Vagina (tissue), 2 donors: ENCODE measurements at regions not wholly inside any gene's neighbourhood (a gene's known extent, or its start where the extent isn't known, plus 50 kb on each side); places are given as distances from the start of the nearest gene placed in this dataset.

Experiments used
- DNase-seq, 2 donors: peaks; one replicate each; pipeline ENCODE4 v3.0.0-alpha.2; 2017; ENCODE audit errors: extremely low spot score in 2 of 2
- H3K27ac ChIP-seq: fragments of 200-600 bp; sonication (generic); one replicate; pipeline ENCODE4 v1.5.1; 2019
- H3K27me3 ChIP-seq: fragments of 200-600 bp; sonication (generic); one replicate; pipeline ENCODE4 v1.5.1; 2019
- H3K36me3 ChIP-seq, 2 donors: fragments of 200-600 bp; sonication (generic); one replicate each; pipeline ENCODE4 v1.5.1; 2017 to 2019
- H3K4me1 ChIP-seq: fragments of 200-600 bp; sonication (generic); one replicate; pipeline ENCODE4 v1.5.1; 2019
- H3K4me3 ChIP-seq, 2 donors: fragments of 200-600 bp; sonication (generic); 1 replicate in 1 of 2; 2 replicates in 1 of 2; pipeline ENCODE4 v1.5.1; 2016 to 2019
- H3K9me3 ChIP-seq: fragments of 200-600 bp; sonication (generic); one replicate; pipeline ENCODE4 v1.5.1; 2019
- POLR2A ChIP-seq, 2 donors: fragments of 450-650 bp; IDR thresholded peaks; one replicate each; pipeline ENCODE4 v1.6.1; 2017; ENCODE audit warnings: antibody characterized with exemption in 2 of 2, mild to moderate bottlenecking in 2 of 2, moderate library complexity in 2 of 2
- POLR2AphosphoS5 ChIP-seq, 2 donors: sonication (generic); formaldehyde crosslinking; IDR thresholded peaks; one replicate each; pipeline ENCODE4 v1.9.0; 2017; ENCODE audit warnings: antibody characterized with exemption in 2 of 2, mild to moderate bottlenecking in 2 of 2, low read depth in 1 of 2; ENCODE audit not compliant: insufficient read depth in 1 of 2
- intact Hi-C: fragments of 100-400 bp; cut with DNase I; formaldehyde crosslinking; loops from one replicate; pipeline ENCODE4 v1.15.1; 2023
- TF ChIP-seq, protein P1 (sequence below), 3 experiments: fragments of 450-650 bp in 2 of 3; fragments of 200-600 bp in 1 of 3; sonication (generic) in 1 of 3; IDR thresholded peaks; one replicate each; pipeline ENCODE4 v1.5.1; 2017 to 2019; ENCODE audit warnings: antibody characterized with exemption in 3 of 3, mild to moderate bottlenecking in 2 of 3, moderate library complexity in 2 of 3

DNA sequence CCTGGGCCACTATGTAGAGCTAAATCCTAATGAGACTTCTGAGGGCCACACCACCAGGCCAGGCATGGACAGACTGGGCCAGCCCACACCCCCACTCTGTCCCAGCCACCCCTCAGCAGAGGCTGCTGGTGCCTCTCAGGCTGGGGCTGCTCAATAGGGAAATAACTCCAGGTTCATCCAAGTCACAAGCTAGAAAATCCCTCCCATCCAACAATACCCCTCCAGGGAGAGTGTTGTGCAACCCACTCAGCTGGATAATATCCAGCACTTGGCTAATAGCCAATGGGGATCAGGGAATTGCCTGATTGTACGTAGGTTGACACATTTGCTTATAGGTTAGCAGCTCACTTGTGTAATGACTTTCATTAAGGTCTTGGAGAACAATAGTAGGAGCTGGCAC lies 64.1 kb upstream of the WNT11 start:
- no peaks in the 10 kb centered on the region for H3K36me3 ChIP-seq
- no peak for DNase-seq
- intact Hi-C loops, result no loop called here
- no peaks in the 10 kb centered on the region for H3K9me3 ChIP-seq
- H3K27me3 ChIP-seq, result no peaks in the 10 kb centered on the region
- H3K4me3 ChIP-seq, result no peak overlapping the region
- TF ChIP-seq POLR2AphosphoS5 (IDR thresholded peaks at IDR 0.05; ENCODE audit: insufficient read depth in 1 of 2, low read depth in 1 of 2) (no peak), POLR2A (IDR thresholded peaks at IDR 0.05) (no peak)
- TF ChIP-seq, protein P1, sequence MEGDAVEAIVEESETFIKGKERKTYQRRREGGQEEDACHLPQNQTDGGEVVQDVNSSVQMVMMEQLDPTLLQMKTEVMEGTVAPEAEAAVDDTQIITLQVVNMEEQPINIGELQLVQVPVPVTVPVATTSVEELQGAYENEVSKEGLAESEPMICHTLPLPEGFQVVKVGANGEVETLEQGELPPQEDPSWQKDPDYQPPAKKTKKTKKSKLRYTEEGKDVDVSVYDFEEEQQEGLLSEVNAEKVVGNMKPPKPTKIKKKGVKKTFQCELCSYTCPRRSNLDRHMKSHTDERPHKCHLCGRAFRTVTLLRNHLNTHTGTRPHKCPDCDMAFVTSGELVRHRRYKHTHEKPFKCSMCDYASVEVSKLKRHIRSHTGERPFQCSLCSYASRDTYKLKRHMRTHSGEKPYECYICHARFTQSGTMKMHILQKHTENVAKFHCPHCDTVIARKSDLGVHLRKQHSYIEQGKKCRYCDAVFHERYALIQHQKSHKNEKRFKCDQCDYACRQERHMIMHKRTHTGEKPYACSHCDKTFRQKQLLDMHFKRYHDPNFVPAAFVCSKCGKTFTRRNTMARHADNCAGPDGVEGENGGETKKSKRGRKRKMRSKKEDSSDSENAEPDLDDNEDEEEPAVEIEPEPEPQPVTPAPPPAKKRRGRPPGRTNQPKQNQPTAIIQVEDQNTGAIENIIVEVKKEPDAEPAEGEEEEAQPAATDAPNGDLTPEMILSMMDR (IDR thresholded peaks at IDR 0.05), result no peak
- peak overlapping the region; percentile 56 for H3K27ac ChIP-seq
- peaks cover 9% of the 10 kb centered on the region for H3K4me1 ChIP-seq

DNA sequence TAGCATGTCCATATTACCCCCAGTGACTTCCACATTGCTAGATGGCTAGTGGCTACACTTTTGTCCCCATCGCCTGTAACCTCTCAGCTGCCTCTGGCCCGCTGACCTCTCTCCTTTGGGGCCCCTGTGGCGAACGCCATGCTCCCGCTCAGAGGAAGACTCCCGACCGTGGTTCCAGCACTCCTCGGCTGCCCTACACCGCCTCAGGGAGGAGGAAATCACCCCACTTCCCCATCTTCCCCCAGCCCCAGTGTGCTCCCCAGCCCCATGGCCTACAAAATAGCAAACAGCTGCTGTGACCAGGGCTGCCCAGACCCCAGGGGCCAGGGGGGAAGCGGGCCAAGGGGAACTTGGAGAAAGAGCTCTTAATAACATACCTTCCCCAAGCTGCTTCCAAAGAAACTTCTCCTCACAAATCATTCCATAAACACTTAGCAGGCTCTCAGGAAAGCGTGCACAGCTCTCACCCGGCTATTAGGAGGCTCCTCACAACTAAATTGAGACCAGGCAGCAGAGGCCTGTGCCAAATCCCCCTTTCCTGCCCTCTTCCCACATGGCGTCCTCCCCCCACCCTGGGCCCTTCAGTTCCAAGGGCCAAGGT lies 63.5 kb upstream of the WNT11 start:
- no peak for DNase-seq
- no peak overlapping the region for H3K4me3 ChIP-seq
- intact Hi-C loops, result no loop called here
- H3K36me3 ChIP-seq, result no peaks in the 10 kb centered on the region
- H3K9me3 ChIP-seq, result no peaks in the 10 kb centered on the region
- peaks cover 9% of the 10 kb centered on the region for H3K4me1 ChIP-seq
- H3K27ac ChIP-seq, result peak overlapping the region; percentile 56
- no peak for TF ChIP-seq POLR2AphosphoS5 (IDR thresholded peaks at IDR 0.05; ENCODE audit: insufficient read depth in 1 of 2, low read depth in 1 of 2)
- no peak for TF ChIP-seq POLR2A (IDR thresholded peaks at IDR 0.05)
- H3K27me3 ChIP-seq, result no peaks in the 10 kb centered on the region

DNA sequence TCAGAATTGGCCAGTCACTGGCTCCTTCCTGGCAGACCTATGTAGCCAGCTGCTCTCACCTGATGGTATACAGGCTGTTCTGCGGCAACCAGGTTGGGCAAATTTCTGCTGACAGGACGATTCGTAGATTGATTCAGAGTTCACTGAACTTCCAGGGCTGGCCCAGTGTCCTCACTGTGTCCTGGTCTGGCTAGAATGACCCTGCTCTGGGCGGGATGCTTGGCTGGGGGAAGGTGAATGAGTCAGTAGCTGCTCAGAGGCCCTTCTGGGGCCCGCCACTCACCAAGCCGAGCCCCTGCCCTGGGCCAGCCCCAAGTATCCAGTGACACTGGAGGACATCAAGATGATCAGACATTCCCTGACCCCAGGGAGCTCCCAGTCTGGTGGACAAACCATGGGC lies 62.9 kb upstream of the WNT11 start:
- TF ChIP-seq, protein P1 (IDR thresholded peaks at IDR 0.05), result no peak
- TF ChIP-seq POLR2A (IDR thresholded peaks at IDR 0.05) (no peak), POLR2AphosphoS5 (IDR thresholded peaks at IDR 0.05; ENCODE audit: insufficient read depth in 1 of 2, low read depth in 1 of 2) (no peak)
- intact Hi-C loops, result no loop called here
- peaks cover 9% of the 10 kb centered on the region for H3K4me1 ChIP-seq
- H3K27me3 ChIP-seq, result no peaks in the 10 kb centered on the region
- peak overlapping the region; percentile 56 for H3K27ac ChIP-seq
- H3K9me3 ChIP-seq, result no peaks in the 10 kb centered on the region
- H3K36me3 ChIP-seq, result no peaks in the 10 kb centered on the region
- DNase-seq, result no peak
- H3K4me3 ChIP-seq, result no peak overlapping the region

DNA sequence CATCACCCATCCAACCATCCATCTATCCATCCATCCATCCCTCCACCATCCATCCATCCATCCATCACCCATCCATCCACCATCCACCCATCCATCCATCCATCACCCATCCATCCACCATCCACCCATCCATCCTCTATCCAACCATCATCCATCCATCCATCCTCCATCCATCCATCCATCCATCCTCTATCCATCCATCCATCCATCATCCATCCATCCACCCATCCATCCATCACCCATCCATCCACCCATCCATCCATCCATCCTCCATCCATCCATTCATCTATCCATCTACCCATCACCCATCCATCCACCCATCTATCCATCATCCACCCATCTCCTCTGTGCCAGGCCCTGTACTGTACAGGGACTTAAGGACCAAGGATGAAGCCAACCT lies 62.2 kb upstream of the WNT11 start:
- Histone ChIP-seq H3K36me3 (no peaks in the 10 kb centered on the region), H3K4me3 (no peak overlapping the region), H3K27me3 (no peaks in the 10 kb centered on the region), H3K9me3 (no peaks in the 10 kb centered on the region), H3K27ac (no peak overlapping the region), H3K4me1 (peaks cover 9% of the 10 kb centered on the region)
- no peak for DNase-seq
- TF ChIP-seq, protein P1 (IDR thresholded peaks at IDR 0.05), result no peak
- TF ChIP-seq POLR2AphosphoS5 (IDR thresholded peaks at IDR 0.05; ENCODE audit: insufficient read depth in 1 of 2, low read depth in 1 of 2) (no peak), POLR2A (IDR thresholded peaks at IDR 0.05) (no peak)
- intact Hi-C loops, result no loop called here

DNA sequence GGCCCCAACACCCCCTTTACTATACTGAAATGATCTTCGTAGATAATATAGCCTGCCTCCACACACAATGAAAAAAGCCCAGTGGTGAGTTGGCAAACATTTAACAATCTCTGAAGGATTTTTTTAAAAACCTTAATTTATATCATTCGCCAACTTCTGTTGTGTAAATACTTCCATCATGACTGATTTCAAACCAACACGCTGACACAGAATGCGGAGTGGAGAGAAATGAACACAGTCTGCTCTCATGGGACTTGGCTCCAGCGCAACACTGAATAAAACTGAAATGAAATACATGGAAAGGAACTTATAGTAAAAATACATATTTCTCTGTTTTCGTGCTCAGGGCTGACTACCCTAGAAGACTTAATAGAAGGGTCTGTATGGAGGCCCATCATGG lies 61.3 kb upstream of the WNT11 start:
- H3K27me3 ChIP-seq, result no peaks in the 10 kb centered on the region
- H3K27ac ChIP-seq, result no peak overlapping the region
- H3K9me3 ChIP-seq, result no peaks in the 10 kb centered on the region
- TF ChIP-seq POLR2A (IDR thresholded peaks at IDR 0.05), result no peak
- no peak for TF ChIP-seq POLR2AphosphoS5 (IDR thresholded peaks at IDR 0.05; ENCODE audit: insufficient read depth in 1 of 2, low read depth in 1 of 2)
- TF ChIP-seq, protein P1 (IDR thresholded peaks at IDR 0.05), result no peak
- no peak for DNase-seq
- no peaks in the 10 kb centered on the region for H3K36me3 ChIP-seq
- H3K4me1 ChIP-seq, result peaks cover 9% of the 10 kb centered on the region
- intact Hi-C loops, result no loop called here
- H3K4me3 ChIP-seq, result no peak overlapping the region
